Stromal cell of bone marrow (primary cell): ENCODE measurements at regions not wholly inside any gene's neighbourhood (a gene's known extent, or its start where the extent isn't known, plus 50 kb on each side); places are given as distances from the start of the nearest gene placed in this dataset.

ENCODE experiments used
- DNase-seq: peaks from one replicate; pipeline ENCODE4 v3.0.0-alpha.2; 2012; ENCODE audit warnings: low read depth

GRCh38 chr6:108734271-108734922, 113.8 kb upstream of the ARMC2 start:
- DNase-seq = no peak

- DNase-seq = no peak
These were observed 112.8 kb upstream of the ARMC2 start for GRCh38 chr6:108735310-108736001.

DNA sequence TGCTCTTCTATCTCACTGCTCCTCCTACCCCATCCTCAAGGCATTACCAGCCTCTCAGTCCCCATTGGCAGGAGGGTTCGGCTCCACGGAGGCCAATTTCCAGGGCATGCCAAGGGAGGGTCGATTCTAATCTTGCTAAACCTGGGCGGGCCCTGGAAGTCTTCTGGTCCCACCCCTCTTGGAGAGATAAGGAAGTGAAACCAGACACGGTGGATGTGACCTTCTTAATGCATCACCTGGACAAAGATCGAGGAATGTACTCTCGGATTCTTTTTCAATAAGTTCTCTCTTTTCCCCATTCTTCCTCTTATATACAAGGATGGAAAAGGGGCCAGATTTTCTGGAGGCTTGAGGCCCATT, 112.2 kb upstream of the ARMC2 start:
- DNase-seq = no peak

DNA sequence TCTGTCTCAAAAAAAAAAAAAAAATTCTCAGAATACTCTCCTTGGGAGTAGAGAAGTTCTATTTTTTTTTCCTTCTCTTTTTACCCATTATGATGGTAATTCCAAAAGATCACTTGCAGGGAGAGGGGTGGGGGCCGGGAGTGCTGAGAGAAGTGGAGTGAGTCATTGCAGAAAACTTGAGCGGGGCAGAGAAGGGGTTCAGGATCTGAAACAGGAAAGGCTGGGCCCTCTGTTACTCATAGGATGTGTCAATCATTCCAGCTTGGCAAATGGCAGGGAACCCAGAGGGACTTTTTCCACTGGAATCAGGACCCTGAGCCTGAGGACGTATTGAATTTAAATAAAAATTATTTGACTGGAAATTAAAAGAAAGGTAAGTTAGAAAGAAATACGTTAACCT, 111.4 kb upstream of the ARMC2 start:
- DNase-seq = peak; percentile 79

- DNase-seq = peak; percentile 93
These were observed 110.4 kb upstream of the ARMC2 start for GRCh38 chr6:108737594-108738546.

DNA sequence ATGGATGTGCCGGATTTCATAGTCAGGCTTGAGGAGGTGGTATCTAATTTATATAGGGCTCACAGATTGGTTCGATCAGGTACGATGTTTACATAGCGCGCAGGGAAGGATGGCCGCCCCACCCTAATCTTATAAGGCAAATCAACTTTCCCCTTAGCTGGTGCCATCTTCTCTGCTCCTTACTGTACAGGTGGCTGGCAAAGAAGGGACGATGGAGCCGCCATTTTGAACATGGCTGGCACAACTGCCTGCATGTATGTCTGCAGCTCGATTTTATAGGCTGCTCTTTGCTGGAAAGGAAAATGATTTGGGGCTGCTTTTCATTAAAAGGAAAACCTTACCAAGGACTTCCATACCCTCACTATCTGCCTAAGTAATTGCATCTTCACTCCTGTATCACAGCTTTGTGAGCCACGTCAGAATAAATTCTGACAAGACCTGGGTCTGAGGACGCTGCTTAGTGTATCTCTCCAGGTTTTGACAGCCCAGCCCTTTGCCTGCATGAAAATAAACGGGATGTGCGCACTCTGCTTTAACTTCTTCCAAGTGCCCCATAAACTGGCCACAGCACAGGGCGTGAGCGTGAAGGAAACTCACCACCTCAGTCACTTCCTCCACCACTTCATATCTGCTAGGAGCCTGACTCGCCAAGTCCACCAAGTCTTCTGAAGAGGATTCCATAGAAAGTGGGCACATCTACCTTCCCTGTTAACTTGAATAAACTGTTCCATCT, 109.4 kb upstream of the ARMC2 start:
- no peak for DNase-seq

DNA sequence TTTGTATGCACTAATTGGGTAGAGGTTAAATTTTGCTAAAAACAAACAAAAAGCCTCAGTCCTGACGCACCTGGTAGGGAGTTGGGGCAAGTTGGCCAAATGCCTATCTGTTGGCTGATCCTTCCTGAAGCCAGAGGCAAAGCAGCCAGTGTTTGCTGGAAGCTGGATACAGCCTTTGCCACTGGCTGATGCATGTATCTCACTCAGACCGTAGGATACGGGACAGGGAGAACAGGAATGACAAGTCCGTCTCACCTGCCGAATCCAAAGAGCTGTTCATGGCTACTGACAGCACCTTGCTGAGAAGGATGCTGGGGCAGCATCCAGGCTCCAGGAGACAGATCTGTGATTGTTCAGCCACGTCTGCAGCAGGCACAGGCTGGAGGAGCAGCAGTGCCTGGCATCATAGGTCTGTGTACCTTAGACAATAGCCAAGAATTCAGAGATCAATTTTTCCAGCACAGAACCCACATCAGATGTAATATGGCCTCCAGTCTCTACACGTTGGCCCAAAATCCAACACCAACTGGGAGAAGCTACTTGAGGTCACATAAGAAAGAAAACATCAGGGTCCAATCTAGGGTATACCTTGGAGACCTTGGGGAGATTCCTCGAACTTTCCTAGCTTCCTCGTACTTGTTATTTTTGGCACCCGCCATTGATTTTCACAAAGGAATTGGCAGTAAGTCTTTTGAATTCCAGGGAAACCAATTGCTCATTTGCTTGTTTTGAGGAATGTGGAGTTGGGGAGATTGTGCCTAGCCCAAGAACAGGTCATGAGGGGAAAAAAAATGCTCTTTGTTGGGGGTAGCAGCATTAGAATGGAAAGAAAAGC, 108.5 kb upstream of the ARMC2 start:
- peak; percentile 25 for DNase-seq

DNA sequence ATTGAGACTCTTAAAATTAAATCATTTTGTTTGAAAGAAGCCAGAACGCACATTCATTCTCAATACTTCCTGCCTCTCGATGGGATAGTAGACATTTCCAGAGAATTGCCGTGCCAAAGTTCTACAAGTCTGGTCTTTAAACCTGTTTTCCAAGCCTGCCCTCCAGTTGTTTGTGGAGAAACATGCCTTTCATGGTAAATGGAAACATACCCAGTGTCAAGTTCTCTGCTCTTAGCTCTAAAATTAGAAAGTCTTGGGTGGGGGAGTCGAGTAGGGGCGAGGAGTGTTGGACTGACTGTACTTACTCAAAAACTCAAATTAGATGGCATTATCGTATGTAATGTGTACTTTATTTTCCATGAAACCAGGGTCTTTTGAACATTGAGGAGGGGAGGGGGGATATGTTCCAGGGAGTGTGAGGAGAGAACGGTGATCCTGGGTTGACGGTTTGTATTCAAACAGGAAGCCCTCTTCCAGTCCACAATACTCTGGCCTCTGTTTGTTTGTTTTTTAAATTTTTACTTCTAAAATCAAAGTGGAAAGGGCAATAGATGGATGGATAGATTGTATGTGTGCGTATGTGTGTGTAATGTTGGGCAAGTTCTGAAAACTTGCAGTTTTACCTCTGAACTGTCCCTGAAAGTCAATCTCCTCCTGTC, 106.8 kb upstream of the ARMC2 start:
- no peak for DNase-seq

DNA sequence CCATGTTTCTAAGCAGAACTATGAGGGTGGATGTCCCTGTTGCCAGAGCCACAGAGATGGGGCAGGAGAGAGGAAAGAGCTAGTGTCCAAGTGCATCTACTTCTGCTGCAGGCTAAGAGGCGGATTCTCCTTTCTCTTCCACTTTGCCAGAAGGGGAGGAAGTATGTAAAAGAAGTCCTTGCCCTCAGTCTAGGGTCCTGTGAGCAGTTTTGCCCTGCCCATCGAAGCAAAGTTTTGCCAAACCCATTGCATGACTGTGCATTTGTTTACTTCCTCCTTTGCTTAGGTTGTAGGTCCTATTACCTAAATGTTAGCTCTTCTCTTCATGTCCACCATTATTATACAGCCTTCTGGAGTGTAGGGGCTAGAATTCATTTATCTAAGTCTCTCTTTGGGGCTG, 106.2 kb upstream of the ARMC2 start:
- DNase-seq = no peak

- no peak for DNase-seq
These were observed 103.8 kb upstream of the ARMC2 start for GRCh38 chr6:108744244-108744972.

DNA sequence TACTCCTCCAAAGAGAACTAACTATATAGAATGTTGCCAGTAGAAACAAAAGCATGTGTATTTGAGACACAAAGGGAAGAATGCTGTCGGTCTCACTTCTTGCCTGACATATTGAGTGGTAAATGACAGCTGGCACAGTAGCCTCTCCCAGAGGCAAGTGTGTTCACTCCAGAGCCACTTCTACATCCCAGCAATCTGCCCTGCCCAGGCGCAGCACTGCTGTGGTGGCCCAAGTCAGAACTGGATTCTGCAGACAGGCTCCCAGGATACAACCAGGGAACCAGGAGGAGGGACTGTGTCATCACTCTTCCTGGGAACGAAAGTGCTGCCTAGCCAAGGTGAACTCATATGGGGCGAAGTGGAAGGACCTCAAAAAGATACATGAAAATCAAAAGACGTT, 103.2 kb upstream of the ARMC2 start:
- no peak for DNase-seq

DNA sequence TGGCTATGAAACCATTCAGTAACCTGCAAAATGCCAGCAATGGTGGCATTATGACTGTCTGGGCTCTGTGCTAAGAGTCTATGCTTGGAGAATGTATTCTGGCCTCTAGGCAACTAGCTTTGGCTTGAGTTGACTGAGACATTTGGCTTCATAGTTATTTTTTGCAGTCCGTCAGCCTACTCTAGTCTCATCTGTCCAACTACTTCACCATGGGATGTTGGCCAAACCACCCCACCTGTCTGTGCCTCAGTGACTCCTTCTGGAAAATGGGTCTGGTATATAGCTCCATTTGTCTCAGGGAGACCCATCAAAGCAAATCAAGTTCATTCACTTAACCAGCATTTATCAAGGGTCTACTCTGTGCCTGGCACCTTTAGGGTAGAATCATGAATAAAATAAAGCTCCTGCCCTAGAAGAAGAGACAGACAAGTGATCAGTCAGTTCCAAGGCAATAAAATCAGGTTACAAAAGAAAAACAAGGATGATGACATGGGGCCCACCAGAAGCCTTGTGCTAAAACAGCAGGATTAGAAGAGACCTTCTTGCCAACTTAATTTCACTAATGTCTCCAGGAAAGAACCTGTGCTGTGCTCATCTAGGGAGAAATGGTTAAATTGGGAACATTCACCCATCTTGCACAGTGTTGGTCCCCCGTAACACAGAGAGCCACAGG, 102.4 kb upstream of the ARMC2 start:
- DNase-seq = no peak

DNA sequence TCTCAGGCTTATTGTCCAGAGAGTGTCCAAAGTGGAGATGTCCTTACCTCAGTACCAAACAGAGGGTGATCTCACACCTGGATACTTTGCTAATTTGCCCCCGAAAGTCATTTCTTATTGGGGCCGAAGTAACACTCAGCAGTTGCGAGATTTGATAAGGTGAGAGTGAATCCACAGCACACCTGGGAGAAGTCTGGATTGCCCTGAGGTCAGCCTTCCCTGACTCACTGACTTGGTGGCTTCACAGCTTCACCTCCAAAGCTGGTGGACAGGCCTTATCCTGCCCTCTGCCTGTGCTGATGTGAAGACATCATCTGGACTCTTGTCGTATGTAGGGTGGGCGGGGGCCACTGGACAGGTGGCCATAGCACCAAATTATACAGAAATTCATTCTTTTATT, 101.9 kb upstream of the ARMC2 start:
- DNase-seq = no peak

- DNase-seq = no peak
These were observed 101.2 kb upstream of the ARMC2 start for GRCh38 chr6:108746836-108747575.

GRCh38 chr6:108748055-108748454, 100.2 kb upstream of the ARMC2 start:
- DNase-seq = no peak

- no peak for DNase-seq
These were observed 99.3 kb upstream of the ARMC2 start for GRCh38 chr6:108748959-108749358.

- DNase-seq = no peak
These were observed 97.4 kb upstream of the ARMC2 start for GRCh38 chr6:108750801-108751200.

GRCh38 chr6:108751282-108751681, 96.9 kb upstream of the ARMC2 start:
- DNase-seq = no peak
